HG02870 (cell line): ENCODE measurements at regions not wholly inside any gene's neighbourhood (a gene's known extent, or its start where the extent isn't known, plus 50 kb on each side); places are given as distances from the start of the nearest gene placed in this dataset.

Experiments used
- ATAC-seq: cut with Tn5 transposase; IDR thresholded peaks from one replicate; pipeline ENCODE4 v1.9.1; 2021; ENCODE audit warnings: mild to moderate bottlenecking, moderate library complexity; ENCODE audit not compliant: unreplicated experiment

DNA sequence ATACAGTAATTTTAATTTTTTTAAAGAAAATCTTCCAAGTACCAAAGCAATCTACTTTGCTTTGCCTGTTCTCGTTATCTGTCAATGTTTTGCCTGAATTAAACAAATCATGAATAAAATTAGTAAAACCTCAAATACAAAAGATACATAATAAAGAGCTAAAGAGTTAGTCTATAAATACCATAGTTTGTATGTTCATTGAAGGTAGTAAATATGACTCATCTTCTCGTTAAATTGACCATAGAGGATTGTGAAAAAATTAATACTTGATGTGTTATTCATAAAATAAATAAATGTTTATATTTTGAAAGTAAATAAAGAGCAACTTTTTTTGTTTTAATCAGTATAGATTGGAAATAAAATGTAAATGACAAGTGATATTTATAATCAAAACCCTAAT, 246.5 kb upstream of the PLSCR5 start:
- no peak for ATAC-seq

GRCh38 chr3:146845361-146845760, 240.2 kb upstream of the PLSCR5 start:
- no peak for ATAC-seq

DNA sequence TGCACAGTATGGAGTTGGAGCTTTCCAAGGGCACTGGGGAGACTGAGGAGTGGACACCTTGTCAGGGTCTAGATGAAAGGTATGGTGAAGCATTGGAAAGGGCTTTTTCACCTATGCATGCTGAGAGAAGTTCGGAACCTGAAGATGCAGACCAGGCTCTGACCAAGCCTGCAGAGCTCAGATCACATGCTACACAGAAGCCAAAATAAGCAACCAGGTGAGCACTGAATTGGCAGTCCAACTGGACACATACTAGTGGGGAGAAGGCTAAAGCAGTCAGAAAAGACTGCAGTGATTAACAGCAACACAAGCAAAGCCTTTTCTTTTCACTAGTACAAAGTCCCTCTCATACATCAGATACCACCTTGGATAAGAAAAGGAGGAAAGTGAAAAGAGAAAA, 238.3 kb upstream of the PLSCR5 start:
- ATAC-seq = no peak

GRCh38 chr3:146839727-146840375, 234.7 kb upstream of the PLSCR5 start:
- ATAC-seq = no peak

DNA sequence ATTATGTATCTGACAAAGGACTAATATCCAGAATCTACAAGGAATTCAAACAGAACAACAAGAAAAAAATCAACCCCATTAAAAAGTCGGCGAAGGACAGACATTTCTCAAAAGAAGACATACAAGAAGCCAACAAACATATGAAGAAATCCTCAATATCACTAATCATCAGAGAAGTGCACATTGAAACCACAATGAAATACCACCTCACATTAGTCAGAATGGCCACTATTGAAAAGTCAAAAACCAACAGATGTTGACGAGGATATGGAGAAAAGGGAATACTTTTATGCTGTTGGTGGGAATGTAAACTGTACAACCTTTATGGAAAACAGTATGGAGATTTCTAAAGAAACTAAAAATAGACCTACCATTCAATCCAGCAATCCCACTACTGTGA, 233.1 kb upstream of the PLSCR5 start:
- no peak for ATAC-seq

- no peak for ATAC-seq
These were observed 229.8 kb upstream of the PLSCR5 start for GRCh38 chr3:146834917-146835316.

DNA sequence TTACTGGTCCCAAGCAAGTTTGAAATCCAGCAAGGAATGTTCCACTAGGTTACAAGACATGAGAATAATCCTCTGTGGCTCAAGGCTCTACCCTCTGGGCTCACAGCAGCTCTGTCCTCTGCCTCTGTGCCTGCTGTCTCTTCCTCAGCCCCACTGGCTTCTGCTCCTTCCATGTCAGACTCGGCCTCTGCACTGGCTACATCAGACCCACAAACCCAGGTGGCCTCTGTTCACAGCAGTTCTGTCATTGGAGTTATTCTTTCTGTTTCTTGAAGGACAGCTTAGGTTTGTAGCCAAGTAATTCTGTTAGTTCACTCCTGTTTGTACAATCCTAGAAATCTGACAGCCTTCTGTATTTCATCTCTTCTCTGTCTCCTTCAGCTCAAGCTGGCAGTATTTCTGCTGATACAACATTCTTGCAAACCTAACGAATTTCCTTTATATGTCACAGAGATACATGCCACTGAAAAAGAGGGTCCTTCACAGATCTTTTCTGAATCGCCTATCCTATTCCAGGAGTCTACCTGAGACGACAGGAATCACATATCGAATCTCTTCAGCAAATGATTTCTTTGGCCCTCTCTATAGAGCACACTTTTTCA, 227.8 kb upstream of the PLSCR5 start:
- no peak for ATAC-seq

DNA sequence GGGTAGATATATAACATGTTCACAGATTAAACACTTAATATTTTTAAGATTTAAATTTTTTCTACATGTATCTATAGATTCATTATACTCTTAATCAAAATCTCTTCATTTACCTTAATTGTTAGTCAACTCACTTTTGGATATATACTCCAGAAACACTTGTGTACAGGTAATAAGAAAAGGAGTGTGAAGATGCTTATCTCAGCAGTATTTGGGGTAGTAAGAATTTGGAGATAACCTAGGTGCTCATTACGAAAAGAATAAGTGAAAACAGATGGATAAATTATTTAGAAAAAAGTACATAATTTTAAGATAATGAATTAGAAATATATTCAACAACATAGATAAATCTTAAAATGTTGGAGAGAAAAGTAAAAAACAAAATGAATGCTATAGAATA, 226.5 kb upstream of the PLSCR5 start:
- no peak for ATAC-seq

- no peak for ATAC-seq
These were observed 225.1 kb upstream of the PLSCR5 start for GRCh38 chr3:146830231-146830630.

DNA sequence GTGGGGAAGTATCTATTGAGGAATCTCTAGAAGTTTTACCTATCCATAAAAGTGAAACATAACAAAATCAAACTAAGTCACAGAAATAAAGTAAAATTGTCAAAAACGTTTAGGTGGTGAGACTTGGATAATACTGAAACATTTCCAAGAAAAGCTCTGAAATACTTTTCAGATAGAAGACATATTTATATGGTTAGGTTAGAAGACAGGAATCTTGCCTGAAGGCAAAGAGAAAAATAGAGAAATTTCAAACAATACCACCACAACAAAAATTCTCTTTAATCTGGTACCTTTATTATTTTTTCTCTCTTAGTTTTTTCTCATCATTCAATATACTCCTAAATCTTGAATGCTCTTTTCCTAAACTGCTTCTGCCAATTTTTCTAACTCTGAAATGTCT, 222.7 kb upstream of the PLSCR5 start:
- no peak for ATAC-seq

GRCh38 chr3:146823622-146824021, 218.5 kb upstream of the PLSCR5 start:
- ATAC-seq = no peak

- ATAC-seq = no peak
These were observed 213.7 kb upstream of the PLSCR5 start for GRCh38 chr3:146818866-146819265.

DNA sequence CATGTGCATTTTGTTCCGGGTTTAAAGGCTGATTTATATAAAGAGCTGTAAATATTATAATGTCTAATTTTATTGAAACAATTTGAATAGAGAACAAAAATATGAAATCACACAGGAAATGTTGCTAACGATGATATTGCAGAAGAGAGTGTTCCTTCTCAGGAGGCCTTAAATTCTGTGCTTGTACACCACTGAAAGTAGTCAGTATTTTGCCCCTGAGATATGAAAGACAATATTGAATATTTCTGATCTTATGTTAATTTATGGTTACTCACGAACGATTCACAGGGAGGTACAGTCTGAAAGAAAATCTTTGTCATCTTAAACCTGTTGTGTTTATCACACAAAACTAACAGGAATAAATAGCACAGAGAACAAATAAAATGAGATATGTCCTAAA, 213.2 kb upstream of the PLSCR5 start:
- ATAC-seq = no peak

- ATAC-seq = no peak
These were observed 212.6 kb upstream of the PLSCR5 start for GRCh38 chr3:146817704-146818103.

DNA sequence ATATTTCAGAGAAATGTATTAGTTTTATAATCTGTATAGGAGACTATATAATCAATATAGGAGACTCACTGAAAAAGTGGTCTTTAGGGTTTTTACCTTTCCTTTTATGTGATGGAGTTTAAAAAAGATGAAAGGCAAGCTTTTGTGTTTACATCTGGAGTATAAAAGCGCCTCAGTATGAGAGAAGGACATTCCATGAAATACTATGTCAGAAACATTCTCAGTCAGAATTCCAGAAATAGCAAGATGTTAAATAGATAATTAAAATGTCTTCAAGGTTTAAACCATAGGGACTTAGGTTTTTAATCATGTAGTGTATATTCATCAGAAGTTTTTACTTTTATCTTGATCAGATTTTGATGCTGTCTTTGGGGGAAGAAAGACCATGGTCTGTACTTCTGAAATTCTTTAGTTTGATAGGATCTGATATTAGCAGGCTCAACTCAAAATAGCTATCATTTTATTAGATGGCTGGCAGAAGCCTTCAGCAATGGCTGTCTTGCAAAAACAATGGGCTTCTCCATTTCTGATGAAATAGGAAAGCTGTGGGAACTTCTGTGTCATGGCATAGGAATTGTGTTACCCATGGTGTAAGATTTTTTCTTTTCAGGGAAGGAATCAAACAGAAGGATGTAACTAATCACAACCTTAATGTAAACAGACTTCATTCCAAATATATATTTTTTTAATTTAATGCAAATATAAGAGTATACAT, 209.6 kb upstream of the PLSCR5 start:
- ATAC-seq = no peak

- ATAC-seq = no peak
These were observed 208.3 kb upstream of the PLSCR5 start for GRCh38 chr3:146813496-146813895.

DNA sequence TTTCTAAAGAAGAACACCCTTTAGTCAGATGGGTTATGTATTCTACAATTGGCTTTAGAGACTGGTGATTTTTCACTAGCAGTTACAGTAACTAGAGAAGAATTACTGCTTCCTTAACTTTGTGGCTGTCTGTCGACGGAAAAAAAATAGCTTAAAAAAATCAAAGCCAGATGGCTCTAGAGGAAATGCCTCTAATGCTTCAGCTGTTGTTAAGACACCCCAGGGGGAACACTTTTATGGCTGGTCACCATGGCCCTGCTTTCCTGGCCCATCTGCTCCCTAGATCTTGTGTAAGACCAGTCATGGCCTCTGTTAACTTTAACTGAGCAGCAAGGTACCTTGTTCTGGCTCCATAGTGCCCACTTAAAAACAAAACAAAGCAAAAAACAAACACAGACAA, 198.6 kb upstream of the PLSCR5 start:
- ATAC-seq = no peak

- ATAC-seq = no peak
These were observed 196.3 kb upstream of the PLSCR5 start for GRCh38 chr3:146801492-146801891.

DNA sequence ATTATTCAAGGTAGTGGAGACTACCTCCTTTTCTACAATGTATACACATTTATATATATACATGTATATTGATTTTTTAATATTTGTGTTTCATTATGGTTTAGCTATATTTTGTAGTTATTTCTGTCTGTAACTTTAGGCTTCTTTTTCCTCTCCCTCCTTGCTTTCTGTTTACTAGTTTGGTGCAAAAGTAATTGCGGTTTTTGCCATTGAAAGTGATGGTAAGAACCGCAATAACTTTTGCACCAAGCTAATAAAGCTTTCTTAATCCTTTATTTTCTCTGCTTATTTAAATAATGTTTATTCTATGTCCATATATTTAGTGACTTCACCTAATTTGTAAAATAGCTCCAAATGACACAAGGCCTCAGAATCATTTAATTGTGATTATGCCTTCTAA, 195.3 kb upstream of the PLSCR5 start:
- ATAC-seq = no peak

- no peak for ATAC-seq
These were observed 190.9 kb upstream of the PLSCR5 start for GRCh38 chr3:146796078-146796477.

GRCh38 chr3:146783446-146783845, 178.3 kb upstream of the PLSCR5 start:
- ATAC-seq = no peak

DNA sequence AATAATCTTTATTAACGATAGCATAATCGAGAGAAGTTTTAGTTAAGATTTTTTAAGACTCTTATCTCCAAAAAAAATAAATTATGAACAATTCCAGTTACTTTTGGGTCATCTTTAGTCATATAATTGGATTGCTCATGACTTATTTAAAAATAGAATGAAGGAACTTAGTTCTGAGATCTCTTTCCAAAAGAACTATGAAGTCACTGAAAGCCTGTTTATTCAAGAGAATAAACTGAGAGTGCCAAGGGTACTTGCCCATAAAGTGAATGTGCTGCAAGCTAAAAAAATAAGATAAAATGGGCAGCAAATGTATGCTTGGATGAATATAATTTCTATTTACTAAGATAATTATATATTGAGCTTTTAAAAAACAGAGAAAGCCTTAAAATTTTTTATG, 176.5 kb upstream of the PLSCR5 start:
- ATAC-seq = no peak
